Liver (tissue), 7 donors: ENCODE measurements at regions not wholly inside any gene's neighbourhood (a gene's known extent, or its start where the extent isn't known, plus 50 kb on each side); places are given as distances from the start of the nearest gene placed in this dataset.

ENCODE experiments used
- DNase-seq: peaks from one replicate; pipeline ENCODE4 v3.0.0-alpha.2; 2017; ENCODE audit warnings: low spot score
- H3K27ac ChIP-seq, 2 donors: one replicate each; pipeline ENCODE4 v1.7.0; 2013; ENCODE audit warnings: inconsistent platforms in 2 of 2, low read length in 2 of 2, control low read depth in 1 of 2, low read depth in 1 of 2, mild to moderate bottlenecking in 1 of 2
- H3K27me3 ChIP-seq, 4 donors: one replicate each; pipeline versions ENCODE4 v1.6.1 to v1.7.0; 2013; ENCODE audit warnings: low read length in 3 of 4, inconsistent platforms in 1 of 4, mild to moderate bottlenecking in 1 of 4, moderate library complexity in 1 of 4; ENCODE audit not compliant: control insufficient read depth in 4 of 4, insufficient read depth in 4 of 4
- H3K36me3 ChIP-seq, 4 donors: one replicate each; pipeline versions ENCODE4 v1.6.1 to v1.7.0; 2013; ENCODE audit warnings: low read length in 3 of 4, mild to moderate bottlenecking in 3 of 4, low read depth in 1 of 4, moderate library complexity in 1 of 4; ENCODE audit not compliant: control insufficient read depth in 4 of 4, insufficient read depth in 3 of 4
- H3K4me1 ChIP-seq, 4 donors: one replicate each; pipeline versions ENCODE4 v1.6.1 to v1.7.0; 2013; ENCODE audit warnings: low read length in 3 of 4, mild to moderate bottlenecking in 3 of 4, moderate library complexity in 1 of 4; ENCODE audit not compliant: control insufficient read depth in 4 of 4, insufficient read depth in 4 of 4
- H3K4me3 ChIP-seq, 3 donors: one replicate each; pipeline versions ENCODE4 v1.6.1 to v1.7.0; 2013; ENCODE audit warnings: low read length in 3 of 3, control low read depth in 1 of 3, low read depth in 1 of 3, mild to moderate bottlenecking in 1 of 3
- H3K9ac ChIP-seq, 2 donors: one replicate each; pipeline ENCODE4 v1.7.0; 2013; ENCODE audit warnings: low read length in 2 of 2, mild to moderate bottlenecking in 2 of 2, moderate library complexity in 2 of 2, control low read depth in 1 of 2, low read depth in 1 of 2
- H3K9me3 ChIP-seq, 4 donors: one replicate each; pipeline versions ENCODE4 v1.6.1 to v1.7.0; 2013; ENCODE audit warnings: low read length in 3 of 4; ENCODE audit not compliant: control insufficient read depth in 4 of 4
- ATF3 ChIP-seq: IDR thresholded peaks from 2 replicates; pipeline ENCODE4 v1.6.1; 2016; ENCODE audit warnings: antibody characterized with exemption
- EGR1 ChIP-seq, 2 donors: IDR thresholded peaks; 2 replicates each; pipeline ENCODE4 v1.6.1; 2016 to 2018; ENCODE audit warnings: antibody characterized with exemption in 2 of 2, low read depth in 2 of 2
- FOXA1 ChIP-seq: IDR thresholded peaks from 2 replicates; pipeline ENCODE4 v1.6.1; 2016; ENCODE audit warnings: antibody characterized with exemption
- FOXA2 ChIP-seq: IDR thresholded peaks from 2 replicates; pipeline ENCODE4 v1.6.1; 2016; ENCODE audit warnings: antibody characterized with exemption
- GABPA ChIP-seq, 2 donors: IDR thresholded peaks in 1 of 2; conservative IDR thresholded peaks in 1 of 2; 2 replicates each; pipeline ENCODE4 v1.6.1; 2016; ENCODE audit warnings: antibody characterized with exemption in 2 of 2, mild to moderate bottlenecking in 1 of 2, moderate library complexity in 1 of 2
- HNF4A ChIP-seq, 2 donors: conservative IDR thresholded peaks; 2 replicates each; pipeline ENCODE4 v1.6.1; 2016; ENCODE audit warnings: antibody characterized with exemption in 2 of 2, mild to moderate bottlenecking in 2 of 2
- HNF4G ChIP-seq: IDR thresholded peaks from 2 replicates; pipeline ENCODE4 v1.6.1; 2016; ENCODE audit warnings: antibody characterized with exemption
- JUND ChIP-seq, 2 donors: IDR thresholded peaks; 2 replicates each; pipeline ENCODE4 v1.6.1; 2016; ENCODE audit warnings: antibody characterized with exemption in 2 of 2
- MAX ChIP-seq: IDR thresholded peaks from 2 replicates; pipeline ENCODE4 v1.6.1; 2016; ENCODE audit warnings: antibody characterized with exemption
- NR2F2 ChIP-seq: IDR thresholded peaks from 2 replicates; pipeline ENCODE4 v1.6.1; 2016; ENCODE audit warnings: antibody characterized with exemption
- RAD21 ChIP-seq, 2 donors: IDR thresholded peaks; 2 replicates each; pipeline ENCODE4 v1.6.1; 2016; ENCODE audit warnings: antibody characterized with exemption in 2 of 2, mild to moderate bottlenecking in 2 of 2
- REST ChIP-seq: IDR thresholded peaks from 2 replicates; pipeline ENCODE4 v1.6.1; 2016; ENCODE audit warnings: antibody characterized with exemption, mild to moderate bottlenecking
- RXRA ChIP-seq, 2 donors: IDR thresholded peaks; 2 replicates each; pipeline ENCODE4 v1.6.1; 2017 to 2018; ENCODE audit warnings: antibody characterized with exemption in 2 of 2, mild to moderate bottlenecking in 1 of 2
- SP1 ChIP-seq: IDR thresholded peaks from 2 replicates; pipeline ENCODE4 v1.6.1; 2018; ENCODE audit warnings: antibody characterized with exemption, mild to moderate bottlenecking
- YY1 ChIP-seq: IDR thresholded peaks from 2 replicates; pipeline ENCODE4 v1.6.1; 2016; ENCODE audit warnings: antibody characterized with exemption, mild to moderate bottlenecking
- WGBS: extraction: QIAGEN DNeasy Blood & Tissue Kit; methylation state at CpG from one replicate; pipeline ENCODE4 v1.1.7; 2013; 5-methylcytosine and 5-hydroxymethylcytosine counted together
- TF ChIP-seq, protein P1 (sequence below): IDR thresholded peaks from 2 replicates; pipeline ENCODE4 v1.6.1; 2016; ENCODE audit warnings: antibody characterized with exemption
- donor health status: healthy.
- donor health status: healthy.
- donor health status: healthy.
- donor health status: healthy.

GRCh38 chr2:196544906-196545433, 94.5 kb upstream of the CCDC150 start:
- WGBS = 78% methylated on average over 3 of the region's 3 CpGs
- no peaks in the 10 kb centered on the region for H3K4me1 ChIP-seq
- no peak overlapping the region for H3K9ac ChIP-seq
- no peaks in the 10 kb centered on the region for H3K9me3 ChIP-seq
- H3K36me3 ChIP-seq = no peaks in the 10 kb centered on the region
- no peaks in the 10 kb centered on the region for H3K27me3 ChIP-seq
- no peak overlapping the region for H3K4me3 ChIP-seq
- no peak for DNase-seq
- TF ChIP-seq SP1 = no peak
- no peak overlapping the region for H3K27ac ChIP-seq

DNA sequence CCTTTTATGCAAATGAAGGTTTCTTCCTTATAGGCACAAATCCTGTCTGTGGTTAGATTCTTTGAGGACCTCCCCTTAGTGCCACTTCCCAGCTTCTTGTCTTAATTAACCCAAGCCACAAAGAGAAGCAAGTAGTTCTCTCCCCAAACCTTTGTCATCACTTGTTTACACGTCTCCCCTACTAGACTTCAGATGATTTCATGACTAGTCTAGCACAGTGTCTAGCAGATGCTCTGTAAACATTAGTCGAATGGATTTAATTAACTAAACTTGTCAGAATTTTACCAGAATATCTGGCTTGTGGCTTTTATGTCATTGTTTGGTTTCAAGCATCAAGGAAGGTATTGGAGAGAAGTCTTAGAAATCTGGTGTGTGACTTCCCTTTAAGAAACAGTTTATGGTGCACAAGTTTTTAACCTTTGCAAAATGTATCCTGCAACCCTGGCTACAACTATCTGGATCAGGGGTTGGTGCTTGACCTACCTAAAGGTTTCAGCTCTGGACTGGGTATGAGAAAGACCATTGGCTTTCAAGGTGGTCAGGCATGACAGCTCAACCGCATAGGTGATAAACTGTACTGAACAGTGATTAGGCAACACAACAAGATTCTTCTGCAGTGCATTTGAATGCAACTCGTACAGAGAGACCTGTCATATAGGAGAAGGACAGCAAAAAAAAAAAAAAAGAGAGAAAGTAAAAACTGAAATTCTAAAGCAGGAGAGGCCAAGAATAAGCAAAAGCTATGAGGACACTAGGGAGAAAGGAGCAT, 93.2 kb upstream of the CCDC150 start:
- H3K4me1 ChIP-seq = no peaks in the 10 kb centered on the region
- WGBS = 84% methylated on average over 4 of the region's 4 CpGs
- H3K4me3 ChIP-seq = no peak overlapping the region
- no peaks in the 10 kb centered on the region for H3K36me3 ChIP-seq
- H3K9me3 ChIP-seq = no peaks in the 10 kb centered on the region
- no peak overlapping the region for H3K9ac ChIP-seq
- H3K27me3 ChIP-seq = no peaks in the 10 kb centered on the region
- no peak overlapping the region for H3K27ac ChIP-seq
- no peak for DNase-seq
- TF ChIP-seq FOXA2 = no peak
- TF ChIP-seq FOXA1 = no peak
- TF ChIP-seq EGR1 (IDR thresholded peaks at IDR 0.05; ENCODE audit: low read depth in 2 of 2) = no peak
- TF ChIP-seq HNF4G = no peak
- TF ChIP-seq ATF3 = no peak
- no peak for TF ChIP-seq RXRA (IDR thresholded peaks at IDR 0.05)
- TF ChIP-seq GABPA (IDR thresholded peaks at IDR 0.05 in 1 of 2, conservative IDR thresholded peaks at IDR 0.05 in 1 of 2) = no peak
- TF ChIP-seq YY1 = no peak
- no peak for TF ChIP-seq SP1
- TF ChIP-seq HNF4A (conservative IDR thresholded peaks at IDR 0.05) = no peak
- TF ChIP-seq, protein P1, sequence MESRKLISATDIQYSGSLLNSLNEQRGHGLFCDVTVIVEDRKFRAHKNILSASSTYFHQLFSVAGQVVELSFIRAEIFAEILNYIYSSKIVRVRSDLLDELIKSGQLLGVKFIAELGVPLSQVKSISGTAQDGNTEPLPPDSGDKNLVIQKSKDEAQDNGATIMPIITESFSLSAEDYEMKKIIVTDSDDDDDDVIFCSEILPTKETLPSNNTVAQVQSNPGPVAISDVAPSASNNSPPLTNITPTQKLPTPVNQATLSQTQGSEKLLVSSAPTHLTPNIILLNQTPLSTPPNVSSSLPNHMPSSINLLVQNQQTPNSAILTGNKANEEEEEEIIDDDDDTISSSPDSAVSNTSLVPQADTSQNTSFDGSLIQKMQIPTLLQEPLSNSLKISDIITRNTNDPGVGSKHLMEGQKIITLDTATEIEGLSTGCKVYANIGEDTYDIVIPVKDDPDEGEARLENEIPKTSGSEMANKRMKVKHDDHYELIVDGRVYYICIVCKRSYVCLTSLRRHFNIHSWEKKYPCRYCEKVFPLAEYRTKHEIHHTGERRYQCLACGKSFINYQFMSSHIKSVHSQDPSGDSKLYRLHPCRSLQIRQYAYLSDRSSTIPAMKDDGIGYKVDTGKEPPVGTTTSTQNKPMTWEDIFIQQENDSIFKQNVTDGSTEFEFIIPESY = no peak
- TF ChIP-seq JUND (IDR thresholded peaks at IDR 0.05) = no peak
- no peak for TF ChIP-seq RAD21 (IDR thresholded peaks at IDR 0.05)
- no peak for TF ChIP-seq REST
- no peak for TF ChIP-seq MAX
- TF ChIP-seq NR2F2 = no peak
